HK-2 (cell line): ENCODE measurements at regions not wholly inside any gene's neighbourhood (a gene's known extent, or its start where the extent isn't known, plus 50 kb on each side); places are given as distances from the start of the nearest gene placed in this dataset.

ENCODE experiments used
- DNase-seq: peaks from one replicate; pipeline ENCODE4 v3.0.0-alpha.2; 2018; ENCODE audit not compliant: unreplicated experiment

DNA sequence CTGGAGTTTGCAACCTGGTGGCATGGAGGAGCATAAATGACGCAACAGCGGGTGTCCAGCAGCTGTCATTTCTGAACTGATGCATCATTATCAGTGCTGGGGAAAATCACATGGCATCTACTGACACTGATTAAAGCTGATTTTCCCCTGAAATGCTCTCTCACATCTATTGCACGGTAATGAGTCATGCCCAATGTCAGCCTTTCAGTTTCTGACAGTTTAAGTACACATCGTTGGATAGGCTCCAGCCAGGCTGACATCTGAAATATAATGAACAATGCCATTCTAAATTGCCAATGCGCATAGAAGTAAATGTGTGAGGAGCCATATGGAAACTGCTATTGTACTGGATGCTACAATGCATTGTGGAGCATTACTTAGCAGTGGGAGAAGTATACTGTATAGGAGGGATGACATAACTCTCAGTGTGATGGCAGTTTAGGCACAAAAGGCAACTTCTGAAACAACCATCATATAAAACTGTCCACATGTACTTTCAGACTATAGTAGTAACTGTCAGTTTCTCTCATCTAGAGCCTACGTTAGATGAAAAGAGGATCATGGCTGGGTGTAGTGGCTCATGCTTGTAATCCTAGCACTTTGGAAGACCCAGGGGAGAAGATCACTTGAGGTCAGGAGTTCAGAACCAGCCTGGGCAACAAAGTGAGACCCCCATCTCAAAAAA, 389.3 kb upstream of the DMAC1 start:
- no peak for DNase-seq

DNA sequence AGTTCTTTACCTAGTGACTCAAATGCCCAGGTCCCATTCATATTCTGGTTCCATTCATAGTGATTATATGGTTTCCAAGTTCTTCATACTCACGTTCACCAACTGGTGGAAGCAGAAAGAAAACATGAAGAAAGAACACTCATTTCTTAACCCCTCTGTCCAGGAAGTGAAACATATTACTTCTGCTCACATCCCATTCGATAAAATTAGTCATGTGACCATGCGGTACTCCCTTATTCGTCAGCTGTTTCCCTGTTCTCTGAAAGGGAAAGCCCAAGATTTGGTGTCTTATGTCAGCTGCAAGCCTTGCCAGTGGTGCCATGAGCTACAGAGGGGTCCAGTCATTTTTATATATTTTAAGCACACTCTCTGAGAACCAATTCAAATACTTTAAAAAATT, 387.0 kb upstream of the DMAC1 start:
- no peak for DNase-seq

DNA sequence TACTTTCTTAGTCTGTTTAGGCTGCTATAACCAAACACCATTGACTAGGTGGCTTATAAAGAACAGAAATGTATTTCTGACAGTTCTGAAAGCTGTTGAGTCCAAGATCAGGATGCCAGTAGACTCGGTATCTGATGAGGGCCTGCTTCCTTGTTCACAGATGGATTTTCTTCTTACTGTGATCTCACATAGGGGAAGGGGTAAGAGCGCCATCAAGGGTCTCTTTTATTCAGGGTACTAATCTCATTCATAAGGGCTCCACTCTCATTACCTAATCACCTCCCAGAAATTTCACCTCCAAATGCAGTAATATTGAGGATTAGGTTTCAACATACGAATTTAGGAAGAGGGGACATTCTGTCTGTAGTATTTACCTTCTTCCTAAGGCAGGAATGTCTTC, 384.0 kb upstream of the DMAC1 start:
- no peak for DNase-seq

DNA sequence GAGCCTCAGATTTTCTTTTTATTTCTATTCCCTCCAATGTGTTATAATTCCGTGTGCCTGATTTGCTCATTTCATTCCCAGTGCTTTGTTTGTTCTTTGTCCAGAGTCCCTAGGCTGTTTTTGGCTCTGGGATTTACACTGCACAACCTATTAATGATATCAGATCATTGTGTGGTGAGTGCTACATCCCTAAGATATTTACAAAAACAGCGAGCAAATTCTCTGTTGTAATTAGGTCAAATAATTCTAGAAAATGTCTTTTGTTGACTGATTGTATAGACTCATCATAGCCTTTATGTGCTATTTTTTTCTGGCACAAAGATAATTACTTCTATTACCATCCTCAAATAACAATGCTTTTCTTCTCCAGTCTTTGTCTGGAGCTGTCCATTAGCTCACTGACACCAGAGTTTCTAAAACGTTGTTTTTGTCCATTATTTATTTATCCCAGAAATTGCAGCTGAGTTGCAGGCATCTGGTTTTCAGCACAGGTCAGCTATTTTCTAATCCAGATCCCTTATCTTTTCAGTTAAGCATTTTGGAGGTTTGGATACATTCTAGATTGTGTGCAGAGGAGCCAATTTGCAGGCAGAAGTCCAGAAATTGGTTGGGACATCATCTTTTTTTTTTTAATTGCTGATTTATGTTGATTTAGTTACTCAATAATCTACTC, 379.9 kb upstream of the DMAC1 start:
- DNase-seq, result no peak

DNA sequence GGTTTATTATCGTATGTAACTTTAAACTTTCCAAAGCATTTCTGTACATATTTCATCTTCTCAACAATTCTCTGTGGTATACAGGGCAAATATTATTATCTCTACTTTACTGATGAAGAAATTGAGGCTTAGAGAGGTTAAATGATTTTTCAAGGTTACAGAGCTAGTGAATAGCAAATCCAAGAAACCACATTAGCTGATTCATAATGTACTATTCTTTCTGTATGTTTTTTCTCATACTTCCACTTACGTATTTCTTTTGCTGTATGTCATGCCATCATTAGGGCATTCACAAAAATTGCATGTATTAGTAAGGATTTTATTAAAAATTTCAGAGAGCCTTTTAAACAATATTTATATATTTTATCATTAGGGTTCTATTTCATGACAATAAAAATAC, 372.4 kb upstream of the DMAC1 start:
- DNase-seq, result no peak

DNA sequence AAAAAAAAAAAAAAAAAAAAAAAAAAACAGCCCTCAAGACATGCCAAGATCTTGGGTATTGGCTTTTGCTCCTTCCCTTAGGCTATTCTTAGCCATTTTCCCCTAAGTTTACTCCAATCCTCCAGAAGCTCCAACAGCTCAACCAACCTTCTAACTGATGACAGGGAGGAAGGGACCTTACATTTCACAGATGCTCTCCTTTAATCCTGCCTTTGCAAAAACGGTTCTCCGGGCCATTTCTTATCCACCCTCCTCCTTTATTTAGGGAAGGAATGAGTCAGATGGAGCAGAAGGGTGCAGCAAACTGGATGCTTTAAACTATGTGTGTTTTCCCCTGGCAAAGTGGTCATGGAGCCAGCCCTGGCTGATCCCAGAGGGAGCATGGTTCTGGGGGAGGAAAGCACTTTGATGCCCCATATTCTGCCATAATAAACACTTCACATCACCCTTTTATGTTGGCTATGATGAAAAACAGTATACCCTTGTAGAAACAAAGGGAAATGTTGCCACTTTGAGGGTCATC, 369.4 kb upstream of the DMAC1 start:
- no peak for DNase-seq

DNA sequence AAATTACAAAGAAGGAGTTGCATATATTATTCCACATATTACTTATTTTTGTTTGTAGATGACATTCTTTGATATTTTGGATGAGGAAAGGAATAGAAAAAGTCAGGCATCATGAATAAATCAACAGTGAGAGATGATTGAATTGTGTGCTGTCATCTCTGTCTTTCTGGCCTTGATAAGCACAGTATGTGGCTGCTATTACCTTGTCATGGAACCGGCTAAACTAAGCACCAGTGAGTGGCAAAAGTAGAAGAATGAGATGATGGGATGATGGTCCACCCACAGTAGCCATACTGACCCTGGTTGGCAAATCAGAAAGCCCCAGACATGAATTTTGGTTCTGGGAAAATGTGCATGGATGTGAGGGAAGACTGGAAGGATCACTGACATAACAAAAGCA, 361.2 kb upstream of the DMAC1 start:
- DNase-seq, result no peak

DNA sequence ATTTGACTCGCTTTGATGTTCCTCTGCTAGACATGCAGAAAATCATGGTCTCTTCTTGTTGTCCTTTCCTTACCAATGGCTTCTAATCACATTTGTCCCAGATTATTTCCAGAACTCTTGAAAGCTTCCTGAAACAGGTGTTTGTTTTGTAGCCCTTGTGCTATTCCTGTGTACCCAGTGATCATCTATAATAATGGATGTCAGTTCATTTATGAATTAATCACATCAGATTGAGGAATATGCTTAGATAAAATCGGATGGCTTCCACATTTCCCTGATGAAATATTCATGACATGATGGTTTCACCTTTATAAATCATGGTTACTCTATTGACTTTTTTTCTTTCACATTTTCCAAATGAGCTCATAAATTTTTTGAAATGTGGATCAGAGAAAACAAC, 359.0 kb upstream of the DMAC1 start:
- DNase-seq, result no peak

DNA sequence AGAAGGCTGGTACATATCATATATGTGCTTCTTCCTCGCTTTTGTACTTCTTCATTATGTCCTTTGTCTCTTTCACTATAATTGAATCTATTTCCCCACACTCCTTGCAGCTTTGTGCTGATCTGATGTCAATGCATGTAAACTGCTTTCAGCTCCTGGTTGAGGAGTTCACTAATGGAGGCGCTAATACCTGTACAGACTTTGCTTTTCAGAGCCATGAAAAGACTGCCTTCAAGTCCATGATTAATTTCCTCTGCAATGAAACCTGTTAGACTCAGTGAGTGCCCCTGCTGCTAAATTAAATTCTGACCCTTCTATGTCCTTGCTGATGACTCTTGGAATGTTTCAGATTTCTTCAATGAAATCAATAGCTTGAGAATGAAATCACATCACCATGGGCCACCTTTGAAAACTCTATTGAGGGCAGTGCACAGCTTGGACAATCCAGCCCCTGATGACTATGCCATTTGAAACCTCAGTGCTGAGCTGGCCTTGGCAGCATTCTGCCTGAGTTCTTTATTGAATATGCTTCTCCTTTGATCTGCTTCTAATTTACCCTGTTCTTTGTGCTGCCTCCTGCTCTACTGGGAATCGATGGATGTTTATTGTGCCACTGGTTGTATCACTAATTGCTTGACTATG, 358.2 kb upstream of the DMAC1 start:
- no peak for DNase-seq

DNA sequence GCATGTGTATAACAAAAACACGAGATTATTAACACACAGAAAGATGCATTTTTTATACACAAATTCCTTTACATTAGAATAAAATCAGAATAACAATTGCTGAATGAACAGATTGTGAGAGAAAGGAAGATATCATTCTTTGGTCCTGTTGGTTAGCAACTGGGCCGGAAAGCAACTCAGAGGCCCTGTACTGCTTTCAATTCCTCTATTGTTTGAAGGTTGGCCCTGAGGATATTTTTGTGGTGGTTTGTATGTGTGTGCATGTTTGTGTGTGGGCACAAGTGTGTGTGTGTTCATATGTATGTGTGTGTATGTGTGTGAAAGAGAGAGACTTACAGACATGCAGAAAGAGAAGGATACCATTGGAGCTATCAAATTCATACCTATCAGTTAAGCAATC, 356.8 kb upstream of the DMAC1 start:
- DNase-seq, result no peak

DNA sequence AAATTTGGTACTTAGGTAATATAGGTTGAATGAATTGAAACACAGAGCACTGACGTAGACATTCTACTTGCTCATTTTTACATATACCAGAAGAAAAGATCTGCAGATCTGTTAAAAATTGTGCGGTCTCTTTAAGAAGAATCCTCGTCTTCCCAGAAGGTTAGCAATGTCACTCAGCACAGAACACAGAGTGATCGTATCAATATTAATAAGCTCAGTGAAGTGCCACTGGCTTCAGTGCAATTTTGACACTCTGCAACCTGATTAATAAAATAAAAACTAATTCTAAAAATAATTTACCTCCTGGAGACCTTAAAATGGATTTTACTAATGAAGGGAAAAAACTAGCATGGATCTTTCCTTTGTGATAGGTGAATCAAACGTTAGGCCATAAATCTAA, 356.1 kb upstream of the DMAC1 start:
- no peak for DNase-seq

DNA sequence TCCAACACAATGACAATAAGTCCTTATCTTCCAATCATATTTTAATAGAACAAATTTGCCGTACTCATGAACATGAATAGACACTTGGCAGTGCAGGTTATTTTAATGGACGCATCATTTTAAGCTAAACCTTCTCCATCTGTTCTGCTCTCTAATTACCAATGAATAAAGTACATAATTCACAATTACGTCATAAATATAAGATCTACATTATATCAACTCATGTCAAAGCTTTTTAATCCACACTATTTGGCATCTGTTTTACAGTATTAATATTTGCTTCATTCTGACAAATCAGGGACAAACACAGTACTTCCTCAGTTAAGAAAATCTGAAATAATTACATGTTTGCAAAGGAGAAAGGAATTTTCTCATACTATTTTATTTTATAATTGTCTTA, 344.1 kb upstream of the DMAC1 start:
- DNase-seq, result no peak

DNA sequence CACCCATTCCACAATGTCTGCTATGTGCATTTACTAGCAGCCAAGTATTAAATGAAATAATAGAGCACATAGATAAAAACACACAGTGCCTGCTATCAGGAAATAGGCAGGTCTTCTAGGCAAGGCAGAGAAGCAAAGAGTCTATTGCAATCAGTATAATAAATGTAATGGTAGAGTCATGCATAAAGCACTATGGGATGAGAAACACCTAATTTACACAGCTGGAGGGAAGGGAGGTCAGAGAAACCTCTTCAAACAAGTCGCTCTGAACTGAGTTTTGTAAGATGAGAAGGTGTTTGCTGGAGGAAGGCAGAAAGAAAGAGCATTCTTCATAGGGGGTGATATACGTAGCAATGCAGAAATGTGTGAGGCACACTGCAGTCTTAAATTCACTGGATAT, 341.0 kb upstream of the DMAC1 start:
- no peak for DNase-seq

DNA sequence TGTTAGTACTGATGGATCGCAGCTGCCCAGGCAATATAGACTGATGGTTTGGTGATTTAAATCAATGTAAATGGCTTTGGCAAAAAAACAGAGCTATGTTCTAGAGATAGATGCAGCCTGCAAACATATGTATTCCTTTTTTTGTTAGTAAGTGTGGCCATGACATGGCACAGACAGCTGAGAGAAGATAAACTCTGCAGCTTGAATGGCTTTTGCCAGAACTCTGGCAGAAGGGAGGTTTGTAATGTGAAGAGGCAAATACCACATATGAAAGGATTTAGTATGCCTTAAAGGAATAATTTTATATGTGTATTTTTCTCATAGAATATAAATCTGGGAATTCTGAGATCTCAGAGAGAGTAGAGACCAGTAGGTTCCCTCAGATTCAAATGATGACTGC, 340.2 kb upstream of the DMAC1 start:
- no peak for DNase-seq

DNA sequence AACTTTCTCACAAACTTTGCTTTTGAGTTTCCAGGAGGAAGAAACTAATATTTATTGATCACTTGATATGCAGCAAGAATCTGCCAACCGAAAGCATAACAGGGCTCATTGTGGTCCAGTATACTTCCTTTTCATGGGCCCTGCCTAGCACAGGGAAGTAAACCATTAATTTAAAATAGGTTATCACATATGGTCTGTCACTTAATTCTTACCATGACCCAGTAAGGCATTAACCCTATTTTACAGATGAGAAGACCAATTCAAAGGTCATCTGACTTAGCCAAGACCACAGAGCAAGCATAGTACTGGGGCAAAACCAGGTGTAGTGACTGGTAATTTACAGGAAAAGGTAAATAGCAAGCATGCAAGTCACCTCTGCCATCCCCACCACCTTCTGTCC, 336.9 kb upstream of the DMAC1 start:
- no peak for DNase-seq

DNA sequence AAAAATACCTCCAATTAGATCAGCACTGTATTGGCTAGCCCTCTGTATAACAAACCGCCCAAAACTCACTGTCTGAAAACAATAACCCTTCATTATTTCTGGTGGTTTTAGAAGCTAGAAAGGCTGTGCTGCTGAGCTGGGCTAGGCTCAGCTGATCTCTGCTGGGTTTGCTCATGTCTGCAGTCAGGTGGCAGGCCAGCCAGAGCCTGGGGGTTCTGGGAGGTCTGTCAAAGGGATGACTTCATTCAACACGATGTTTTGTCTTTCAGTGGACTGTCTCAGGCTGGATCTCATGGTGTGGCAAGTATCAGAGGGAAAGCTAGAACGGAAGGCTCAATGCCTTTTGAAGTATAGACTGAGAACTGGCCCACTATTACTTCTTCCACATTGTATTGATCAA, 335.1 kb upstream of the DMAC1 start:
- DNase-seq, result no peak

DNA sequence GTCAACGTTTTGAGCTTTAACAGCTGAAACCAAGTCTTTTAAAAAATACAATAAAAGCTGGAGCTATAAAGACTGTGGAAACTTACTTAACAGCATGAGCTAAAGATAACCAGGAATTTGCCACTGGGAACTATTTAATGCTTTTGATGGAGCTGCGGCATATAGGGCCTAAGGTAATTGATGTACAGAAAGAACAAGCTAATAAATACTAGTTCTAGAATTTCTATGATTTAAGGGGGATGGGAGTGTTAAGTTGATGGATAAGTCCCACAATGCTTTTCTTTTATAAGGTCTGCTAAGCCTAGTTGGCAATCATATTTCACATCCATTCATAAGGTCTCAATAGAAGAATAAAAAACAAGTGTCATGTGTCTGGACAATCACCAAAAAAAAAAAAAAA, 334.0 kb upstream of the DMAC1 start:
- no peak for DNase-seq

DNA sequence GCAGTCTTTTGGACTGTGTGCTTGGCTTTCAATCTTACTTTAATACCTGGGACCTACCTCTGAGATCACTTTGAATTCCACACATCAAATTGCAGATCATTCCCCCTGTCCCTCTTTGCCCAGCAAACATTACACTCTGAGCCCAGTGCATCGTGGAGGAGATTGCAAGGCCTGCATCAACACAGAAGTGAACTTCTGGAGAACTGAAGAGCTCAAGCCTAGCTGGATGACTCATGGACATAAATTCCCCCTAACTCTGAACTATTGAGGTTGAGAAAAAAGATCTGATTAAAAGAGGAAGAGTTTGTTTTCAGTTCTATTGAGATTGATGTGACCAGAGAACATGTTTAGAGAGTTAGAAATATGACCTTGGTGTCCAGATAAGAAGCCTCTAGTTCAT, 316.0 kb upstream of the DMAC1 start:
- DNase-seq, result no peak

DNA sequence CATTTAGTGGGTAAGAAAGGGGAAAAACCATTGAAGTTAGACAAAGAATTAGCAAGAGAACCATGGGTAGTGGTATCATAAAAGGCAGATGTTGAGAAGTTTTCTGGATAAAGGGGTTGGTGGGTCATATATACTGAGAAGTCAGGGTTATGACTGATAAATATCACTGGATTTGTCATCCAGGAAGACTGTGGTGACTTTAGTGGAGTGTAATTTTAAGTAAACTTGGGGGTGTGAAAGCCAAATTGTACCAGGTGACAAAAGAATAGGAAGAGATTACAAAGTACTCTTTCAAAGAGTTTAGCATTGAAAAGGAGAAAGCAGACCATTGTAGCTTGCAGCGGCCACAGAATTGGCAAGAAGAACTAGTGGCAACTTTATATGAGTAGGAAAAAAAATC, 315.2 kb upstream of the DMAC1 start:
- DNase-seq, result no peak

DNA sequence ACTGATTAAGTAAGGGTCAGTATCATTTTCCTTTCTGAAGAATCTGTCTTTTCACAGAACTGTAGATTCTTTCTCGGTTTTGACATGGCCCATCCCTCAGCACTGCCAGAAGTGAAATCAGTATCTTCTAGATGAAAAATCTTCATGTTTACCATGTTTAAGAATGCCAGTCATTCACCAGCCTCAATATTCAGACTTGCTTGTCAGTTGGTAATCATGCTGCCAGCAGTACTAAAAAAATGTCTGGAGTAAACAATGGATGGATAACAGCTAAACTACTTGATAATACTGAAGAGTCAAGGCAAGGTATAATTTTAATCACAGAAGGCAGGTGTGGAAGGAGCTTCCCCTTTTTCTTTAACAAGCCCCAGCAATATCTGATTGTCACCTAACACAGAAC, 306.8 kb upstream of the DMAC1 start:
- DNase-seq, result no peak

DNA sequence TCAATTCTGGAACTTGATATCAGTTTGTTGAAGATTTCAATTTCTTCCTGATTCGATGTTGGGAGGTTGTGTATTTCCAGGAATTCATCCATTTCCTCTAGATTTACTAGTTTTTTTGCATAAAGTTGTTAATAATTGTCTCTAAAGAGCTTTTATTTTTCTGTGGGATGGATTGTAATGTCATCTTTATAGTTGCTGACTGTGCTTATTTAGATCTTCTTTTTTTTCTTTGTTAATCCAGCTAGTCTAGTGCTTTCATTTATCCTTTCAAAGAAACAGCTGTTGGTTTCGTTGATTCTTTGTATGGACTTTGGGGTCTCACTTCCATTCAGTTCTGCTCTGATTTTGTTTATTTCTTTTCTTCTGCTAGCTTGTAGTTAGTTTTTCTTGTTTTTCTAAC, 302.0 kb upstream of the DMAC1 start:
- no peak for DNase-seq

DNA sequence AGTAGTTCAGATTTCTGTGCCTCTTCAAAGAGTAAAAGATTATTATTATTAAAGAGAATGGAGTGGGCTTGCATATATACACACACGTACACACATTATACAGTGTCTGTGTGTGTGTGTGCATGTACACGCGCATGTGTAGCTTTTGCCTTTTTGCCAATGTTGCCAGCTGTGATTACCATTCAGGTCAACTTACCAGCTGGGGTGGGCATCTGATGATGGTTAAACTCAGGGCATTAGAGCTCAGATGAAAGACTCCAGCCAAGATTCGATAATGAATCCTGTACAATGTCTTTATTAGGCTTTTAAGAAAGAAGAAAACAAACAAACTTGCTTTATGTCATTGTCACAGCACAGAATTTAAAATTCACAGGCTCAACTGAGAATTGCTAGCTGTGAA, 296.5 kb upstream of the DMAC1 start:
- no peak for DNase-seq

DNA sequence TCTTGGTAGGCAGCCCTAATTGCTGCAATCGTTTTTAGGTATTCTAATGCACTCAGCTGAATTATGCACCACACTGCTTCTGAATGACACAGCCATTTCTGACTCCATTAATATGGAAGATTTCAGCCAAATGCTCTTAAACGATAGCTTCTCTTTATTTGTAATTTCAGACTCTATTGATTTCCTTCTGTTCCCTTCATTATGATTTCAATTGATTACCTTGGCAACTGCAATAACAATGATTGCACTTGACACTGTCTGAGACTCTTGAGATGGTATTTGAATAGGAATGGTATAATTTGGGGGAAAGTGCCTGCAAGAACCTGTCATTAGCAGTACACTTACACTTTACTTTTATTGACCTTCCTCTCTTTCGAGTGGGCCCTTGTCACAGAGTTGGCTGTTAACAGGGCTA, 296.1 kb upstream of the DMAC1 start:
- DNase-seq, result no peak
